ENCODE measurements at regions not wholly inside any gene's neighbourhood (a gene's known extent, or its start where the extent isn't known, plus 50 kb on each side); places are given as distances from the start of the nearest gene placed in this dataset.
"Not testable (repeated sequence)": the region's sequence is repeated elsewhere in the genome, so short reads cannot be mapped to it uniquely, and the experiment has no call there.

DNA sequence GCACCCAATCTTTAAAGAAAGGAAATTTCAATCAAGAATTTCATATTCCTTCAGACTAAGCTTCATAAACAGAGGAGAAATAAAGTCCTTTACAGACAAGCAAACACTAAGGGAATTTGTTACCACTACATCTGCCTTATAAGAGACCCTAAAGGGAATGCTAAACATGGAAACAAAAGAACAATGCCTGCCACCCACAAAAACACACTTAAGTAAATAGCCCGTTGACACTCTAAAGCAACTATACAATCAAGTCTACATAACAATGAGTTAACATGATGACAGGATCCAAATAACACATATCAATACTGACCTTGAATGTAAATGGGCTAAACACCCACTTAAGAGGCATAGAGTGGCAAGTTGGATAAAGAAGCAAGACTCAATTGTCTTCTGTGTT, 1056.9 kb upstream of the ATXN8OS start:
- DNase-seq = no peak

DNA sequence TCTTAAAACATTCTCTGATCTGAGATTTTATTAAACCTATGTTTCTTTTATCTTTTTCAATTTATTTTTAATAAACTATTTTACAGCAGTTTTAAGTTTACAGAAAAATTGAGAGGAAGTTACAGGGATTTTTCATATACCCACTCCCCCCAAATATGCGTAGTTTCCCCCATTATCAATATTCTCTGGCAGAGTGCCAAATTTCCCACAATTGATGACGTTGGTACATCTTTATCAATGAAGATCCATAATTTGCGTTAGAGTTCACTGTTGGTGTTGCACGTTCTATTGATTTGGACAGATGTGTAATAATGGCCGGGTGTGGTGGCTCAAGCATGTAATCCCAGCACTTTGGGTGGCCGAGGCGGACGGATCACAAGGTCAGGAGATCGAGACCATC, 1063.0 kb upstream of the ATXN8OS start:
- DNase-seq = no peak

DNA sequence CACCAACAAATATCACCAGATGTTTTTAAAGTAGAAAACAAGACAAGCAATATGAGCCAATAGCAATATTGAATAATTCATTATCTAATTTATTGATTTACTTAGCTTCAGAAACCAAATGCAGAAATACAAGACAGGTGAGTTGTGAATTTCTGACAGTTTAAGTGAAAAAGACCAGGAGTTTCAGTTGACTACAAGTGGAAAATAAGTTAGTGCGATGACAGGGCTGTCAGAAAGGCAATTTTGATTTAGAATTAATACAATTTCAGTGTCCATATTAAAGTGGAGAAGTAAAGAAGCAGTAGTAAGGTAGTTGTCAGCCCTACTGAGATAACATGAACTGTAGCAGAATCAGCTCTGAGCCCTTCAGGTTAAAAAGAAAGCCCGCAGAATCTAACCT, 1066.7 kb upstream of the ATXN8OS start:
- no peak for DNase-seq

DNA sequence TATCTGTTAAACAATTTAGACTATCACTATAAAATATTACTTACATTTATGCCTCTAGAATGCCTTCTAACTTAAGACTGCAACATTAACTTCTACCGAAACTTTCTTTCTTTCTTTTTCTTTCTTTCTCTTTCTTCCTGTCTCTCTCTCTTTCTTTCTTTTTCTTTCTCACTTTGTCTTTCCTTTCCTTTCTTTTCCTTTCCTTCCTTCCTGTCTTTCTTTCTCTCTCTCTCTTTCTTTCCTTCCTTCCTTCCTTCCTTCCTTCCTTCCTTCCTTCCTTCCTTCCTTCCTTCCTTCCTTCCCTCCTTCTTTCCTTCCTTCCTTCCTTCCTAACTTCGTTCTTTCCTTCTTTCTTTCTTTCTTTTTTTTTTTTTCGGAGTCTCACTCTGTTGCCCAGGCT, 1071.9 kb upstream of the ATXN8OS start:
- DNase-seq = no peak

DNA sequence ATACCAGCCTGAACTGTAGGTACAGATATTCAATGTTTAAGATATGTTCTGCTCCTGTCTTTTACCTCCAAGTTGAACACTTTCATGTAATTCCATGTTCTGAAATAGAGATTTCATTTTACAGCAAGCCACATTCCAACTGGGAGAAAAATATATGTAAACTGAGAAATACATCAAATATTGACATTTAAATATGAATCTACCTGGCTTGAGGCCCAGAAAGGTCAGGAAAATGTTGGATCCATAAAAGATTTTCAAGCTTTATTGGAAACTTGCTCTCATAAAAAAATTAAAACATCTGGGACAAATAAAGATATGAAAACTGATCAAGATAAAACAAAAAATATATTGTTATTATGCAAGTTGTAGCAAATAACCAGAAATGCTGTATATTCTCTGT, 1078.7 kb upstream of the ATXN8OS start:
- no peak for DNase-seq

DNA sequence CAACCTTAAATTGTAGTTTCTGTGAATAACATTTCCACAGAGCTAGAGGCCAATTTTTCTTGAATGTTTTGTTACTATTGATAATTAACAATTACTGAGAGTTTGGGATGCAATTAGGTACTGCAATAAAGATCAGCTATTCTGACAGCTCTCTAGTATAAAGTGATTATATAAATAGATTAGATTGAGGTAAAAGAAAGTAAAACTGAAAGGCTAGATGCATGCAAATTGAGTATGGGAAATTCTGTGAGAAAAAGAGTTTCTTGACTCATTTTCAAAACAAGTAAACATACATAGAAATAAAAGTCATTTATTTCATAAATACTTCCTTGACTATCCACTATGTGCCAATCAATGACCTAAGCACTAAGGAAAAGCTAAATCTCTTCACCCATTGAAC, 1087.5 kb upstream of the ATXN8OS start:
- no peak for DNase-seq

DNA sequence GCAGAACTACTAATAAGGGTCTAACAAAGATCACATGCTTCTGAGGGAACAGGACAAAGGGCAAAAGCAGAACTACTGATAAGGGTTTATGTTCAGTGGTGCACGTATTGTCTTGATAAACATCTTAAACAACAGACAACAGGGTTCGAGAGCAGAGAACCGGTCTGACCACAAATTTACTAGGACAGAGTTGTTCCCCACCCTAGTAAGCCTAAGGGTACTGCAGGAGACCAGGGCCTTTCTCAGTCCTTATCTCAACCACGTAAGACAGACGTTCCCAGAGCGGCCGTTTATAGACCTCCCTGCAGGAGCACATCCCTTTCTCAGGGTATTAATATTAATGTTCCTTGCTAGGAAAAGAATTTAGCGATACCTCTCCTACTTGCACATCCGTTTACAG, 1089.5 kb upstream of the ATXN8OS start:
- DNase-seq = not testable (repeated sequence)

DNA sequence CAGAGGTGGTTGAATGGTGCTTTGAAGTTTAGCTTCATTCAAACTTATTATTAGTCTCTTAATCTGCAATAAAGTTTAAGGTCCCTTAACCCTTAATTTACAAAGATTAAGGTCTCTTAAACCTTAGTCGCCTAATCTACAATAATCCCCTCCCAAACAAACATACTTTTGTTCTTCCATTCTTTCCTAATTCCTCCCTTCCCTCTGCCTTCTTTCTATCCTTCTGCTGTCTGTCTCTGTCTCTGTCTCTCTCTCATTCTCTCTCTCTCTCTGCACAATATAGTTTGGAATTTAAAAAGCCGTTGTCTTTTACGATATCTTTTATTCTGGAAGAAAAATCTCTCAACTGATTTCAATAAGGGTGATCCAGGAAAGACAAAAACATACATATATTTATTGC, 1096.8 kb upstream of the ATXN8OS start:
- no peak for DNase-seq

DNA sequence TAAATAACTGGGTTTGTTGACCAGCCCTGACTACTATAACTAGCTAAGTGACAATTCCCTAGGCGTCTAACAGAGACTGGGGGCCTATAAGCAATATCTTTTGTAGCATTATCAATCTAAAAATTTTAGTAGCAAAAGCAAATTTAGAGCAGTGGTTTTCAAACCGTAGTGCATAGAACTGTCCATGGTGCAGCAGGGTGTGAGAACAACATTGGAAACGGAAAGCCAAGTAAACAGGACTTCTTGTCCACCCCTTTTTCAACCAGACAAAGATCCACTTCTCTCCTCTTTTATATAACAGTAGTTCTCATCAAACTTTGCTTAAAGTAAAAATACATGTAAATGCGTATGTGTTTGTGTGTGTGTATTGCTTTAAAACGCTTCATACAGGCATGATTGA, 1099.1 kb upstream of the ATXN8OS start:
- DNase-seq = no peak

DNA sequence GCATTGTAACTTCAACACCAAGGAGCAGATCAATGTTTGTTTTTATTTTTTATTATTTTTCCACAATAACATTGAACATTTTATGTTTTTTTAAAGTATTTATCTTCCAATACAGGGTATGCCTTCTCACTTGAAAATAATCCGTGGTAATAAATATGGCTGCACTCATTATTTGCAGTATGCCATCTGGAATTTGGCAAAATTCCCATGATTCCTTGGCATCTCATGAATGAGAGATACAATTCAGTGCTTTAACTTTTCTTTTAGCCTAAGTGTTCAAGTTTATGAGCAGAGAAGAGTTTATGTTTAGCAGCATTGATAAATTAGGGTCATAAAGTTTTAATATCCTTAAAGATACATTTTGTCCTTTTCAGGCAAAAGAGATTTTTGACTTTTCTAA, 1109.6 kb upstream of the ATXN8OS start:
- DNase-seq = no peak

DNA sequence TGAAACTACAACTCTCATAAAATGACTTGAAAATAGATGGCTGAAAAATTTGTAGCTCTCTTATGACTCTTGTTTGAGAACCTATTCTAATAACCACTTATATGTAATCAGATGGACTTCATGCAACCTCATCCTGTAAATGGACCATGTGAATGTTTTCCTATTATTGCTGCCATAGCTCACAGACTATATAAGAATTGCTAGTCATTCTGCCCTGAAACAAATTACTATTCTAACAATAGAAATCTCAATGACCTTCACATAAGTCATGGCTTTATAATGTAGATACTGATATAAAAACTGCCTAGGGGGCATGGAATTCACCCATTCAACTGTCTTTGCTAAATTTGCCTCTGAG, 1111.0 kb upstream of the ATXN8OS start:
- DNase-seq = no peak

DNA sequence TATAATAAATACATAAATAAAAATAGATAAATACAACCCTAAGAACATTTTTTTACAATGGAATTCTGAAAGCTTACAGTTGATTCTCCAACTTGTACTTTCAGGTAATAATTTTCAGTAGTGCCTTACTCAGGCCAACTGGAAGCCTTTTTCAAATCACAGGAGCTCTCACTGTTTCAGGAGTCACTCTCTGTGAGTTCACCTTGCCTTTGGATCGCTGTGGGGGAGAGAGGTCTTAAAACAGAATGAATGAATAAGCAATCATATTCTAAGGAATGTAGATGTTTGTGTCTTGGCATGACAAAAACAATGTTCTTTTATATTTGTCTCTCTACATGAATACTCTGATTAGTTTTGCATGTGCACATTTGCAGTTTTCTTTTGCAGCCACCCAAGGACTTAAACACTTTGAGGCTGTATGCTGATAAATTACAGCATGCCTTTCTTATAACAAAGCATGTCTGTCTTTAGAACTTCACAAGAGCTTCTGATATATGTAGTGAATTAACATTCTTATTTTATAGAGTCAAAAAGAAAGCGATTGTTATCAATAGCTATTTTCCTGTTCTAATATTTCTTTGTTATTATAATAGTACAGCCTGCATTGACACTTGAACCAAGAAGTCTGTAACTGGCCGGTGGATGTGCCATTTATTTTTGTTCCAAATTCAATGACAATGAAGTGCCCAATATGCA, 1111.5 kb upstream of the ATXN8OS start:
- DNase-seq = no peak

DNA sequence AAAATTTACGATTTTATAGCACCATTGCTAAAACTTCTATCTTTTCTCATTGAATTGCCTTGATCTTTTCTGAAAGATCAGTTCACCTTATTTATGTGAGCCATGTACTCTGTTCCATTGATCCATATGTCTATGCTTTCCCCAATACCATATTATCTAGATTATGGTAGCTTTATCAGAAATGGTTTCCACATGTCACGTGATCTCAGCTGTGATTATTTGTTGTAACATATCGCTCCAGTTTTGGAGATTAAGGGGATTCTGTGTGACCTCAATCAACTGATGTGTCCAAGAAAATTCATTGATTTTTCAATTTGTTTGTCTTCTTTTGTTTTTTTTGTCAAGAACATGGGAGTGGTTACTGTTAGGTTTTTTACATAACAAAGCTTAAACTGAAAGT, 1114.5 kb upstream of the ATXN8OS start:
- DNase-seq = no peak

DNA sequence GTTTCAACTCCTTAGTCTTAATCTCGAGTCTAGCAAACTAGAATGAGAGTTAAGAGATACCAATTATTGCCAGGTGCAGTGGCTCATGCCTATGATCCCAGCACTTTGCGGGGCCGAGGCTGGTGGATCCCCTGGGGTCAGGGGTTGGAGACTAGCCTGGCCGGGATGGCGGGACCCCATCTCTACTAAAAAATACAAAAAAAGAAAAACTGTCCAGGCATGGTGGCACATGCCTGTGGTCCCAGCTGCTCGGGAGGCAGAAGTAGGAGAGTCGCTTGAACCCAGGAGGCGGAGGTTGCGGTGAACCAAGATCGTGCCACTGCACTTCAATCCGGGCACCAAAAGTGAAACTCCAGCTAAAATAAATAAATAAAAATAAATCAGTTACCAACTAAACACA, 1119.5 kb upstream of the ATXN8OS start:
- no peak for DNase-seq

DNA sequence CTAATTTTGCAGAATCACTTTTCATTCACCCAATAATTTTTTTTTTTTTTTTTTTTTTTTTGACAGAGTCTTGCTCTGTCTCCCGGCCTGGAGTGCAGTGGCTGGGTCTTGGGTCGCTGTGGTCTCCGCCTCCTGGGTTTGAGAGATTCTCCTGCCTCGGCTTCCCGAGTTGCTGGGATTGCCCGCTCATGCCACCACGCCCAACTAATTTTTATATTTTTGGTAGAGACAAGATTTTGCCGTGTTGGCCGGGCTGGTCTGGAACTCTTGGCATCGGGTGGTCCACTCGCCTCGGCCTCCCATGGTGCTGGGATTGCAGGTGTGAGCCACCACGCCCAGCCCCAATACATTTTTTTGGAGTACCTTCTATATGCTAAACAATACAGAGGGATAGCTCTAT, 1120.0 kb upstream of the ATXN8OS start:
- no peak for DNase-seq

DNA sequence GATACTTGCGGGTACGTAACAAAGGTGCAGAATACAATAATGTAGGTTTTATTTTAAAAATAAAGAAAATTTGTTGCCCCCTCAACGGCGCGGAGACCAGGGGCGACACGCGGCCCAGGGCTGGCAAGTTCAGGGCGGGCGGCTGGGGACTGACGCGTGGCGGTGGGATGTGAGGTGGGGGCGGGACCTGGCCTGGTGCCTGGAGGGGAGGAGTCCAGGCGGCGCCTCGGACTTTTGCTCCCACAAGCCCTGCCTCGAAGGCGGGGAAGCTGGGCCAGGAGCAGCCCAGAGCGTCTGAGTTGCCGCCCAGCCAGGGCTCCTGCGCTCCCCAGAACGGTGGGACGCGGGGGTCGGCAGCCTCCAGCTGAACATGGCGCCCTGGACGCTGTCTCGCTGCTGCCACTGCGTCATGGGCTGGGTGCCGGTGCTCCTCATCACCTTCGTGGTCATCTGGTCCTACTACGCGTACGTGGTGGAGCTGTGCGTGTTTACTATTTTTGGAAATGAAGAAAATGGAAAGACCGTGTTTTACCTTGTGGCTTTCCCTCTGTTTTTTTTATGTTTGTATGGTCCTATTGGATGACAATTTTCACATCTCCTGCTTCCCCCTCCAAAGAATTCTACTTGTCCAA, 1122.8 kb upstream of the ATXN8OS start:
- no peak for DNase-seq

DNA sequence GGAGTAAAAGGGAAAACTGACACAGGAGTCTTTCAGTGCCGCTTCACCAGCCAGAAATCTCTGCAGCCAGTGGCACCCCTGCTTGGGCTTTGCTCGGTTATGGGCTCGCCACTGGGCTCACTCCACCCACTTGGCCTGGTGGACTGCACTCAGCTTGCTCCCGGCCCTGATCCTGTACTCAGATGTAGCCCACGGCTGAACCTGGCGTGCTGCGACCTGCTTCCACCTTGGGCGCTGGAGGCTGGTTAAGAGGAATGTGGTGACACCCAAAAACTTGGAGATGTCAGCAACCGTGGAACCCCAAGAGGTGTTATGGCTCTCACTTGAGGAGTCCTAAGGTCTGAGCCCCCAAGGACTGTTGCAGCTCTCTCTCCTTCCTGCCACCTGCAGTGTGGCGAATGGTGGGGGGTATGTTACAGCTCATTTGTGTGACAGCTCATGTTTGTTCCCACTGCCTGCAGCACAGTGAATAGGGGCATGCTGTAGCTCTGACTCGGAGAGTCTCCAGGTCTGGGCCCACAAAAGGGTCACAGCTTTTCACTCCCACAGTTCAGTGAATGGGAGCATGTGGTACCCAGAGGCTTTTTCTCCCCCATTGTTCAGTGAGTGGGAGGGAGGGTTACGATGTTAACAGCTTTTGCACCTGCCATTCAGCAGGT, 1124.5 kb upstream of the ATXN8OS start:
- DNase-seq = no peak

DNA sequence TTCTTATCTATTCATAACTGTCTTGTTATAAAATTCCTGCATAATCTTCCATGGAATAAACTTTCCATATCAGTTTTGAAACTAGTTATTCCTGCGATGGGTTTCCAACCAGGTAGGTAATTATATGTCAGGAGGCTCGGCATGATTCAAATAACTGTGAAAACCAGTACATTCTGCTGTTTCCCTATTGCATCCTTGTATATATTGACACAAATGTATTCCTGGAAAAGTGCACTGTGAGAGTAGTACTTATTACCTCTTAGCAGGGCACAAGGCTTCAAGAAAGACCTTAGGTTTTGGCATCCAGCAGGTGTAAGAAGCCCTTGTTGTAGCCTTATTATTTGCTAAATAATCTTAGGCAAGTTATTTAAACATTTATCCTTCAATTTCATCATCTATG, 1131.3 kb upstream of the ATXN8OS start:
- DNase-seq = no peak

DNA sequence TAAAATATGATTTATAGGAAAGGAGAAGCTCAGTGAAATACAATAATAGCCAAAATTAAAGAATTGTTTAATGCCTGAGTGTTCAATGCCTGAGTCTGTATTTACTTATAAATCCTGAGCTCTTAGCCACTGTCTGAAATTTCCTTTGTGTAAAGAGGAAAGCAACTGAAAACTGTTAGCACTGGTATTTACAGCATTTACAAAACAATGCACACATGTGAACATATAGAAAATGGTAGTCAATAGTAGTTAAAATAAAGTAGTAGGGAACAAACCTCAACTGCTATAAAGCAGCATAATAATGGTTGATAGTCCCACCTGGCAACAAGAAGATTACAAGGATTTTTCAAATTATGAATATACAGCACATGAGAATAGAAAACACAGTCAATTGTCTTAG, 1137.1 kb upstream of the ATXN8OS start:
- no peak for DNase-seq

DNA sequence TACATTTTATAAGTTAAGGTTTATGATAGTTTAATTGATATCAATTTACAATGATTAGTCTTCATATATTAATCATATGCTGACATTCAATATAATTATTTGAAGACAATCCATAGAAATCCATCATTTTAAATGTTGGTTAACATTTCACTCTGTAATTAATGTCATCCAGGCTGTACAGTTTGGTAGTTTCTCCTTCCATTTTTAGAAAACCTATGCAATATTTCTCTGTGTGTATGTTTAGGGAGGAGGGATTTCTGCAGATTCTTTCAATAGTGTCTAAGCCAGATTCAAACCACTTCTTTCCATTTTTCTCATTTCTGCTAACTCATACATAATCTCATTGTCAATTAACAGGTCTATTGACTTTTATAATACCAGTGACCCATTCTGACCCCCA, 1159.0 kb upstream of the ATXN8OS start:
- DNase-seq = no peak

DNA sequence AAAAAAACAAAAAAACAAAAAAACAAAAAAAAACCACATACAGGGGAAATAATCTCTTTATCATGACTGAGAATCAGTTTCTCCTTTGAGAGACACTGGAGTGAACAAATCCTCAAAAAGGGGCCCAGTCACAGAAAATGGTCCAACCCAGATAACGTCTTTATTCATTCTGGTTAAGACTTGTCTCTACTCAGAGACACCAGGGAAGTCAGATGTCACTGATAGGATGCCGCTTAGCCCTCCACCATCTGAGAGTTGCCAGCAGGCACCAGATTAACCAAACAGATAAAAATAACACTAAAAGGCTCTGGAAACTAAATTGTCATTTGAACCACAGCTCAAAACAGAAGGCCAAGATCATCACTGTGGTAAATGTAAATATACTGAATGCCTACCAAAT, 1163.4 kb upstream of the ATXN8OS start:
- DNase-seq = no peak

DNA sequence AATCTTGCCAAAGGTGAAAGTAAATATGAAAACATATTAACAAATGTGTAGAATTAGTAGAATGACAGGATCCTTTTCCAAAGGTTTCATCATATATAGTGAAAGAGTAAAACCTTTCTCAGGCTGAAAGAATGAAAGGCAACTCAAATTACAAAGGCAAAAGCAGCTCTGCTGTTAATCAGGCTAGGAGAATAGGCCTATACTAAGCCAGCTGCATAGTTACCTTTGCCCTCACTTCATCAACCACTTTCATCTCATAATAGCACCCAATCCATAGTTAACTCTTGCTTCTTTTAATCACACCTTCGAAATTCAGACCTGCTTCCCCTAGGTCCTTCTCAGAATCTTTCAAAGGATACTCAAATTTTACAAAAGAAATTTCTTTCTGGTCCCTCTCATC, 1167.6 kb upstream of the ATXN8OS start:
- DNase-seq = no peak

DNA sequence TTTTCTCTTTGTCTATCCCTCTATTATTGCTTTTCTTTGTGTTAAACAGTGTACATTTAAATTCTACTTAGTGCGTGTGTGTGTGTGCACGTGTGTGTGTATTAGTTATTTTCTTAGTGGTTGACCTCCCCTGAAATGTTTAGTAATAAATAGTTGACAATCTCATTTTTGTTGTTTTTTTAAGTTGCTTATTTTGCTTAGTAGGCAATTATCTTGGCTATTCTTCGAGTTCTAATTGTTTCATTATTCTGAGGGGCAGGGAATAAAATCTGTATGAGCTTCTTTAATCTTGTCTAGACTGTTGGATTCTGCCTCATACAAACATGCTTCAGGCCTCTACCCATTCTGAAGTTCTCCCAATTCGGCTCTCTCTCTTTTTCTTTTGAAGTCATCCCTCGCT, 1169.0 kb upstream of the ATXN8OS start:
- DNase-seq = no peak

DNA sequence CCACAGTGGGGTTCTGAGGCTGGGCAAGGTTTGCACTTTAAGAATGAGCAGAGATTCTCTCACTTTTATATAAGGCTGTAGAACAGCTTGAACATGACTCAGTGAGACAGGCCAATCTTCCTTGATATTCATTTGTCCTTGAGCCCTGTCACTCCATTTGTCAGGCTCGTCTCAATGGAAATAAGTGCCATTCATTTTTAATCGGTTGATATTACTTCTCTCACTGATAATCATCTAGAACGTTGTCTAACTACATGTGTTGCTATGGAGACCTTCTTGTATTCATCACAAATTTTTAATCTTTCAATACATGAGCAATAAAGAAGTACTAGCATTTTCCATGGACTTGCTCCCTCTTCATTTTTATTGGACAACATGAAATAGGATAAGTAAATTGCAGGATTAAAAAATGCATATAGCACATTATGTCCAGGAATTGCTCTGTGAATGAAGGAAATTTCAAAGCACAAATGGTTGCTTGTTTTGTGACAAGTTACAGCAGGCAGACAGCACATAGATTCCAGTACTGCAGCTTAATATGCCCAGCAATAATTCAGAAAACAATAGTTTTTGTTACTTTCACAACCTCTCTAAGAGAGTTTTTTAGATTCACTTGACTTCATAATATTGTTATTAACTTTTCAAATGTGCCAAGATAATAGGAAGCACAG, 1178.4 kb upstream of the ATXN8OS start:
- DNase-seq = no peak
